K562 (cell line): ENCODE measurements at regions not wholly inside any gene's neighbourhood (a gene's known extent, or its start where the extent isn't known, plus 50 kb on each side); places are given as distances from the start of the nearest gene placed in this dataset.
"Not testable (repeated sequence)": the region's sequence is repeated elsewhere in the genome, so short reads cannot be mapped to it uniquely, and the experiment has no call there.

Source experiments
- ARID3B ChIP-seq: fragments of 250-450 bp; sonication (Bioruptor Pico); IDR thresholded peaks from 2 replicates; pipeline ENCODE4 v1.4.0; 2020; ENCODE audit warnings: borderline replicate concordance
- CBX8 ChIP-seq: fragments of 200-600 bp; sonication (generic); IDR thresholded peaks from 2 replicates; pipeline ENCODE4 v1.6.1; 2012; ENCODE audit warnings: borderline replicate concordance, mixed run types, low read depth, mild to moderate bottlenecking, moderate library complexity, mixed read lengths, low read length, control low read depth, inconsistent platforms; ENCODE audit not compliant: poor library complexity, severe bottlenecking; ENCODE audit errors: extremely low read depth
- GATAD2B ChIP-seq: fragments of 450-650 bp; IDR thresholded peaks from 2 replicates; pipeline ENCODE4 v1.6.1; 2017; ENCODE audit warnings: mild to moderate bottlenecking, borderline replicate concordance
- HLTF ChIP-seq: fragments of 450-650 bp; IDR thresholded peaks from 2 replicates; pipeline ENCODE4 v1.6.1; 2016

- TF ChIP-seq ARID3B, GATAD2B, HLTF, CBX8: not testable (repeated sequence)
Observed at GRCh38 chr7:142487565-142487964, 229.7 kb upstream of the PRSS58 start.
